ENCODE measurements at regions not wholly inside any gene's neighbourhood (a gene's known extent, or its start where the extent isn't known, plus 50 kb on each side); places are given as distances from the start of the nearest gene placed in this dataset.

DNA sequence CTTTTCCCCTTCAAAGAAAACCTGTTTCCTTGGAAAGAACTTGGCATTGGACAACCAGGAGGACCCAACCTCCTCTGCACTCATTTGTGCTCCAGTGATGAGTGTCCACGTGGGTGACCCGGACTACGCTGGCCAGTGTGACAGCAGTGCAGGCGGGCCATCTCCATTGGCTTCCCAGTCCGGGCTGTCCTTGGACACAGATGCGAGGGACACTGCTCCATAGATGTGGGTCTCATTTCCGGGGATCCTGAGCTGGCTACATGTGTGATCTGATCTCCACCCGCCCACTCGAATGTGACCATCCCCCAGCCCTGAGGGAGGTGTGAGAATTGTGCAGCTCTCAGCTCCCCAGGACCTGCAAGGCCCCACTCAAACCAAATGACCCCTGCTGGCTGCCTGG is 836.6 kb upstream of the TMEM132C start:
- no peak for DNase-seq
- Histone ChIP-seq H3K27me3 (ENCODE audit: control insufficient read depth in 3 of 3, insufficient read depth in 3 of 3, low read length in 2 of 3) (peaks cover 0 to 3% (median 0%) of the 10 kb centered on the region in 3 donors), H3K4me1 (ENCODE audit: control insufficient read depth in 5 of 5, insufficient read depth in 5 of 5, low read length in 5 of 5) (no peaks in the 10 kb centered on the region), H3K27ac (ENCODE audit: low read depth in 1 of 2, low read length in 1 of 2) (no peak overlapping the region), H3K4me3 (no peak overlapping the region), H3K36me3 (ENCODE audit: control insufficient read depth in 4 of 4, insufficient read depth in 4 of 4, low read length in 4 of 4) (no peaks in the 10 kb centered on the region), H3K9me3 (ENCODE audit: control insufficient read depth in 4 of 4, insufficient read depth in 3 of 4, low read length in 3 of 4) (peaks cover 0 to 2% (median 0%) of the 10 kb centered on the region in 4 donors), H3K9ac (ENCODE audit: insufficient read depth in 1 of 2, low read length in 2 of 2) (no peak overlapping the region)
- 76 to 87% methylated on average over 9 of the region's 9 CpGs for WGBS, 2 donors
- TF ChIP-seq, protein P1, sequence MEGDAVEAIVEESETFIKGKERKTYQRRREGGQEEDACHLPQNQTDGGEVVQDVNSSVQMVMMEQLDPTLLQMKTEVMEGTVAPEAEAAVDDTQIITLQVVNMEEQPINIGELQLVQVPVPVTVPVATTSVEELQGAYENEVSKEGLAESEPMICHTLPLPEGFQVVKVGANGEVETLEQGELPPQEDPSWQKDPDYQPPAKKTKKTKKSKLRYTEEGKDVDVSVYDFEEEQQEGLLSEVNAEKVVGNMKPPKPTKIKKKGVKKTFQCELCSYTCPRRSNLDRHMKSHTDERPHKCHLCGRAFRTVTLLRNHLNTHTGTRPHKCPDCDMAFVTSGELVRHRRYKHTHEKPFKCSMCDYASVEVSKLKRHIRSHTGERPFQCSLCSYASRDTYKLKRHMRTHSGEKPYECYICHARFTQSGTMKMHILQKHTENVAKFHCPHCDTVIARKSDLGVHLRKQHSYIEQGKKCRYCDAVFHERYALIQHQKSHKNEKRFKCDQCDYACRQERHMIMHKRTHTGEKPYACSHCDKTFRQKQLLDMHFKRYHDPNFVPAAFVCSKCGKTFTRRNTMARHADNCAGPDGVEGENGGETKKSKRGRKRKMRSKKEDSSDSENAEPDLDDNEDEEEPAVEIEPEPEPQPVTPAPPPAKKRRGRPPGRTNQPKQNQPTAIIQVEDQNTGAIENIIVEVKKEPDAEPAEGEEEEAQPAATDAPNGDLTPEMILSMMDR (IDR thresholded peaks at IDR 0.05; ENCODE audit: control extremely low read depth, extremely low read depth) = no peak
- ATAC-seq (ENCODE audit: insufficient read depth, low FRiP score) = no peak

DNA sequence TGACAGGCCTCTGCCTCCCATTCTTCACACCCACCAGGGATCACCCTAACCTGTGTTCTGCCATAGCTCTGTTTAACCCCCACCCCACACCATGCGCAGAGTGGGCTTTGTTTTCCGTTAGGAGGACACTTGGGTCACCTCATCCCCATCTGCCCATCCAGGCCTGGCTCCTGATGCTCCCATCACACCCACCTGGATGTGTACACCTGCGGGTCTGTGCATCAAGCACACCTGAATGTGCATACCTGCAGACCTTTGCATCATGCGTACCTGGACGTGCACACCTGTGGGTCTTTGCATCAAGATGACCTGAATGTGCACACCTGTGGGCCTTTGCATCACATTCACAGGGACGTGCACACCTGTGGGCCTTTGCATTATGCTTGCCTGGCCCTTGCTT is 835.8 kb upstream of the TMEM132C start:
- peaks cover 0 to 3% (median 0%) of the 10 kb centered on the region in 3 donors for H3K27me3 ChIP-seq (ENCODE audit: control insufficient read depth in 3 of 3, insufficient read depth in 3 of 3, low read length in 2 of 3)
- H3K4me1 ChIP-seq (ENCODE audit: control insufficient read depth in 5 of 5, insufficient read depth in 5 of 5, low read length in 5 of 5) = no peaks in the 10 kb centered on the region
- no peak overlapping the region for H3K4me3 ChIP-seq
- WGBS, 2 donors = 91 to 92% methylated on average over 6 of the region's 6 CpGs
- H3K9ac ChIP-seq (ENCODE audit: insufficient read depth in 1 of 2, low read length in 2 of 2) = no peak overlapping the region
- DNase-seq (no peak), ATAC-seq (ENCODE audit: insufficient read depth, low FRiP score) (no peak)
- H3K36me3 ChIP-seq (ENCODE audit: control insufficient read depth in 4 of 4, insufficient read depth in 4 of 4, low read length in 4 of 4) = no peaks in the 10 kb centered on the region
- H3K27ac ChIP-seq (ENCODE audit: low read depth in 1 of 2, low read length in 1 of 2) = no peak overlapping the region
- H3K9me3 ChIP-seq (ENCODE audit: control insufficient read depth in 4 of 4, insufficient read depth in 3 of 4, low read length in 3 of 4) = no peaks in the 10 kb centered on the region
- TF ChIP-seq, protein P1 (IDR thresholded peaks at IDR 0.05; ENCODE audit: control extremely low read depth, extremely low read depth) = no peak

- TF ChIP-seq, protein P1 (IDR thresholded peaks at IDR 0.05; ENCODE audit: control extremely low read depth, extremely low read depth) = no peak
- Histone ChIP-seq H3K36me3 (ENCODE audit: control insufficient read depth in 4 of 4, insufficient read depth in 4 of 4, low read length in 4 of 4) (no peaks in the 10 kb centered on the region), H3K9ac (ENCODE audit: insufficient read depth in 1 of 2, low read length in 2 of 2) (no peak overlapping the region), H3K4me1 (ENCODE audit: control insufficient read depth in 5 of 5, insufficient read depth in 5 of 5, low read length in 5 of 5) (no peaks in the 10 kb centered on the region), H3K27me3 (ENCODE audit: control insufficient read depth in 3 of 3, insufficient read depth in 3 of 3, low read length in 2 of 3) (peaks cover 0 to 3% (median 0%) of the 10 kb centered on the region in 3 donors), H3K9me3 (ENCODE audit: control insufficient read depth in 4 of 4, insufficient read depth in 3 of 4, low read length in 3 of 4) (no peaks in the 10 kb centered on the region), H3K27ac (ENCODE audit: low read depth in 1 of 2, low read length in 1 of 2) (no peak overlapping the region), H3K4me3 (no peak overlapping the region)
- DNase-seq (no peak), ATAC-seq (ENCODE audit: insufficient read depth, low FRiP score) (no peak)
- WGBS, 2 donors = 63 to 69% methylated on average over 5 of the region's 5 CpGs
Measured at GRCh38 chr12:127431594-127431993, 835.4 kb upstream of the TMEM132C start.

GRCh38 chr12:127435439-127435838 is 831.5 kb upstream of the TMEM132C start:
- TF ChIP-seq, protein P1 (IDR thresholded peaks at IDR 0.05; ENCODE audit: control extremely low read depth, extremely low read depth) = no peak
- Histone ChIP-seq H3K4me1 (ENCODE audit: control insufficient read depth in 5 of 5, insufficient read depth in 5 of 5, low read length in 5 of 5) (no peaks in the 10 kb centered on the region), H3K36me3 (ENCODE audit: control insufficient read depth in 4 of 4, insufficient read depth in 4 of 4, low read length in 4 of 4) (no peaks in the 10 kb centered on the region), H3K9ac (ENCODE audit: insufficient read depth in 1 of 2, low read length in 2 of 2) (no peak overlapping the region), H3K9me3 (ENCODE audit: control insufficient read depth in 4 of 4, insufficient read depth in 3 of 4, low read length in 3 of 4) (peaks cover 0 to 6% (median 3%) of the 10 kb centered on the region in 4 donors), H3K4me3 (no peak overlapping the region), H3K27me3 (ENCODE audit: control insufficient read depth in 3 of 3, insufficient read depth in 3 of 3, low read length in 2 of 3) (peaks cover 0 to 3% (median 0%) of the 10 kb centered on the region in 3 donors), H3K27ac (ENCODE audit: low read depth in 1 of 2, low read length in 1 of 2) (no peak overlapping the region)
- WGBS, 2 donors = 87 to 89% methylated on average over 3 of the region's 3 CpGs
- ATAC-seq (ENCODE audit: insufficient read depth, low FRiP score) (no peak), DNase-seq (no peak)
